Lung (tissue), 11 donors: ENCODE measurements at regions not wholly inside any gene's neighbourhood (a gene's known extent, or its start where the extent isn't known, plus 50 kb on each side); places are given as distances from the start of the nearest gene placed in this dataset.

Experiments used
- ATAC-seq: fragments of 200-7000 bp; cut with Tn5 transposase; one replicate; pipeline ENCODE4 v1.9.1; 2020; ENCODE audit warnings: moderate number of reproducible peaks; ENCODE audit not compliant: insufficient read depth, low FRiP score
- DNase-seq, 3 donors: peaks; one replicate each; pipeline ENCODE4 v3.0.0-alpha.2; 2013 to 2017
- H3K27ac ChIP-seq, 2 donors: one replicate each; pipeline ENCODE4 v1.5.1; 2013; ENCODE audit warnings: mild to moderate bottlenecking in 2 of 2, moderate library complexity in 2 of 2, control low read depth in 1 of 2, inconsistent platforms in 1 of 2, low read depth in 1 of 2, low read length in 1 of 2
- H3K27me3 ChIP-seq, 3 donors: one replicate each; pipeline ENCODE4 v1.5.1; 2013; ENCODE audit warnings: low read length in 2 of 3; ENCODE audit not compliant: control insufficient read depth in 3 of 3, insufficient read depth in 3 of 3
- H3K36me3 ChIP-seq, 4 donors: one replicate each; pipeline ENCODE4 v1.5.1; 2013; ENCODE audit warnings: low read length in 4 of 4, mild to moderate bottlenecking in 1 of 4, moderate library complexity in 1 of 4; ENCODE audit not compliant: control insufficient read depth in 4 of 4, insufficient read depth in 4 of 4
- H3K4me1 ChIP-seq, 5 donors: one replicate each; pipeline ENCODE4 v1.5.1; 2013; ENCODE audit warnings: low read length in 5 of 5, mild to moderate bottlenecking in 2 of 5, moderate library complexity in 1 of 5; ENCODE audit not compliant: control insufficient read depth in 5 of 5, insufficient read depth in 5 of 5
- H3K4me3 ChIP-seq: one replicate; pipeline ENCODE4 v1.5.1; 2013; ENCODE audit warnings: mild to moderate bottlenecking, control low read depth, moderate library complexity
- H3K9ac ChIP-seq, 2 donors: one replicate each; pipeline ENCODE4 v1.5.1; 2013; ENCODE audit warnings: low read length in 2 of 2, control low read depth in 1 of 2; ENCODE audit not compliant: insufficient read depth in 1 of 2
- H3K9me3 ChIP-seq, 4 donors: one replicate each; pipeline ENCODE4 v1.5.1; 2013; ENCODE audit warnings: low read length in 3 of 4, mild to moderate bottlenecking in 1 of 4, moderate library complexity in 1 of 4; ENCODE audit not compliant: control insufficient read depth in 4 of 4, insufficient read depth in 3 of 4
- WGBS, 2 donors: extraction: QIAGEN DNeasy Blood & Tissue Kit; methylation state at CpG; one replicate each; pipeline ENCODE4 v1.1.7; 2013; 5-methylcytosine and 5-hydroxymethylcytosine counted together
- TF ChIP-seq, protein P1 (sequence below): IDR thresholded peaks from 2 replicates; pipeline ENCODE4 v1.5.1; 2012; ENCODE audit warnings: mild to moderate bottlenecking; ENCODE audit errors: control extremely low read depth, extremely low read depth
- donor health status: control.
- donor health status: control.
- donor health status: Bipolar disorder and iron deficiency.
- donor health status: healthy.
- donor health status: DM: yes; HTN: yes; CAD: no.

DNA sequence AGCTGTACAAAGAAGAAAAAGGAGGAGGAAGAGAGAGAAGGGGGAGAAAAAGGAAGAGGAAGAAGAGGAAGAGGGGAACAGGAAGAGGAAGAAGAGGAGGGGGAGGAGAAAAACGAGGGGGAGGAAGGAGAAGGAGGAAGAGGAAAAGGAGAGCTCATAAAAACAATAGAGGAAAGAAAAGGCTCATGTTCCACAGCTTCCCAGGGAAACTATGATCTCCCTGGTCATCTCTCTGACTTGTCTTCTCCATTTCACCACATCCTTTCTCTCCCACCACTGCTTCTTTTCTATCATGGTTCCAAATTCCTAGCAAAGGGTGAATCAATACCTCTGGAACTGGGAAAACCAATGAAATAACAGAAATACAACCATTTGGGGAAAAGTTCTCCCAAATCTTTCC, 254.1 kb upstream of the ERCC4 start:
- H3K9me3 ChIP-seq = peaks cover 0 to 3% (median 0%) of the 10 kb centered on the region in 4 donors
- H3K4me3 ChIP-seq = no peak overlapping the region
- no peak overlapping the region for H3K27ac ChIP-seq
- TF ChIP-seq, protein P1, sequence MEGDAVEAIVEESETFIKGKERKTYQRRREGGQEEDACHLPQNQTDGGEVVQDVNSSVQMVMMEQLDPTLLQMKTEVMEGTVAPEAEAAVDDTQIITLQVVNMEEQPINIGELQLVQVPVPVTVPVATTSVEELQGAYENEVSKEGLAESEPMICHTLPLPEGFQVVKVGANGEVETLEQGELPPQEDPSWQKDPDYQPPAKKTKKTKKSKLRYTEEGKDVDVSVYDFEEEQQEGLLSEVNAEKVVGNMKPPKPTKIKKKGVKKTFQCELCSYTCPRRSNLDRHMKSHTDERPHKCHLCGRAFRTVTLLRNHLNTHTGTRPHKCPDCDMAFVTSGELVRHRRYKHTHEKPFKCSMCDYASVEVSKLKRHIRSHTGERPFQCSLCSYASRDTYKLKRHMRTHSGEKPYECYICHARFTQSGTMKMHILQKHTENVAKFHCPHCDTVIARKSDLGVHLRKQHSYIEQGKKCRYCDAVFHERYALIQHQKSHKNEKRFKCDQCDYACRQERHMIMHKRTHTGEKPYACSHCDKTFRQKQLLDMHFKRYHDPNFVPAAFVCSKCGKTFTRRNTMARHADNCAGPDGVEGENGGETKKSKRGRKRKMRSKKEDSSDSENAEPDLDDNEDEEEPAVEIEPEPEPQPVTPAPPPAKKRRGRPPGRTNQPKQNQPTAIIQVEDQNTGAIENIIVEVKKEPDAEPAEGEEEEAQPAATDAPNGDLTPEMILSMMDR = no peak
- DNase-seq (no peak), ATAC-seq (no peak)
- WGBS, 2 donors = 8 to 13% methylated on average over 1 of the region's 1 CpG
- no peak overlapping the region for H3K9ac ChIP-seq
- H3K36me3 ChIP-seq = no peaks in the 10 kb centered on the region
- no peaks in the 10 kb centered on the region for H3K4me1 ChIP-seq
- no peaks in the 10 kb centered on the region for H3K27me3 ChIP-seq

DNA sequence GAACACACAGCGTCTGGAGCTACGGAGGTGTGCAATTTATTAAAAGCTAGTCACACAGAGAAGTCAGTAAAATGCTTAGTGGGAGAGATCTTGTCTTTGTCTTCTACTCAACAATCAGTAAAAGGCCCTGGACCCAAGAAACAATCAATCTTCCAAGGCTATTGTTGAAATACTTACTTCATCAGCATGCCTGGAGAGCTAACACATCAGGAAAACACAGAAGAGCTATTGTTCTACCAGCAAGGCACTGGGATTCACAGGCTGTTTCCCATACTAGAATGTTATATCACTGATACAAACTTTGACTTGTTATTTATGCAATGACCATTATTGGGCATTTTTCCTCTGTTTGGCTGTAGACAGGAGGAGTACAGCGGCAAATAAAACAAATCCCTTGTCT, 247.8 kb upstream of the ERCC4 start:
- 65 to 73% methylated on average over 3 of the region's 3 CpGs for WGBS, 2 donors
- no peak overlapping the region for H3K27ac ChIP-seq

DNA sequence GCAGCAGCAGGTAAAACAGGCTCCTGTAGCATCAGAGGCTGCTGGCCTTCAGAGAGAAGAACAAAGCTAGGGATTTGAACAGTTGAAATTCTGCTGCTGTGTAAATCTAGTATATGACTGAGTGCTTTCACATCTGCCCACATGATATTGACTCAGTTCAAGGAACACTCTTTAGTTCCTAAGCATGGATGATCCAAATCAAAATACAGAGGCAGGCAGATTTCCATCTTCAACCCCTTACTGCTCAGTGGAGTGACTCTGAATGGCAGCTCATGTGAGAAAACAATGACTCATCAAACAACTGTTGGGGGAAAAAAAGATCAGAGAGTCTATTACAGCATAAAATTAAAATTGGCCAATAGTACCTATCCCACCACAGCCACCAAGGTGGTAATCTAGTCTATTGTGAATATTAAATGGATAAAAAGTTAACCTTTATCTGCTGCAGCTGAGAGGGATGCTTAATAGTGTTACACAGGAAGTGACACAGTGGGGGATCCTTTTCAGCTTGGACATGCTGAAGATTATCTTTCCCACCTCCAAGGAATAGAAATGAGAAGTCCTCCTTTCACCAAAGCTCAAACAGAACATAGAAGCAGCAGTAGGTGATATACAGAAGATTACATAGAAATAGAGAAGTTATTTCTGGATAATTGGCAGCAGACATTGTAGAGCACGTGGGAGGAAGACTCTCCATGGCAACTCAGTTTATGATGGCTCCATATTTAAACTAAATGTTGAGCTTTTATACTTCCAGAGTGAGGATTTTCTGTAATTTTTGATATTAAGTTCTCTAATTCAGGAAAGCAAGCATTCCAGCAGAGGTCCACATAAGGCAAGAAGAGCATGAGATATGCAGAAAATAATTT, 239.7 kb upstream of the ERCC4 start:
- Histone ChIP-seq H3K4me1 (no peaks in the 10 kb centered on the region), H3K36me3 (no peaks in the 10 kb centered on the region), H3K4me3 (no peak overlapping the region), H3K9ac (no peak overlapping the region), H3K27ac (no peak overlapping the region), H3K9me3 (no peaks in the 10 kb centered on the region), H3K27me3 (no peaks in the 10 kb centered on the region)
- ATAC-seq (no peak), DNase-seq (no peak)
- TF ChIP-seq, protein P1 = no peak
- 49 to 66% methylated on average over 1 of the region's 1 CpG for WGBS, 2 donors

More for the DNA sequence above, 247.8 kb upstream of the ERCC4 start:
- DNase-seq = no peak
- TF ChIP-seq, protein P1 = no peak
- Histone ChIP-seq H3K27me3 (no peaks in the 10 kb centered on the region), H3K9ac (no peak overlapping the region), H3K4me3 (no peak overlapping the region), H3K4me1 (no peaks in the 10 kb centered on the region), H3K36me3 (no peaks in the 10 kb centered on the region), H3K9me3 (peaks cover 0 to 3% (median 0%) of the 10 kb centered on the region in 4 donors)
- ATAC-seq = no peak
